Breast epithelium (tissue), 4 donors: ENCODE measurements at regions not wholly inside any gene's neighbourhood (a gene's known extent, or its start where the extent isn't known, plus 50 kb on each side); places are given as distances from the start of the nearest gene placed in this dataset.

Experiments used
- DNase-seq, 2 donors: peaks; one replicate each; pipeline ENCODE4 v3.0.0-alpha.2; 2019; ENCODE audit warnings: low spot score in 2 of 2
- H3K27ac ChIP-seq, 2 donors: fragments of 200-600 bp; sonication (generic) in 1 of 2; one replicate each; pipeline ENCODE4 v1.5.1; 2016 to 2019; ENCODE audit warnings: mild to moderate bottlenecking in 1 of 2
- H3K27me3 ChIP-seq, 2 donors: fragments of 200-600 bp; sonication (generic) in 1 of 2; one replicate each; pipeline versions ENCODE4 v1.5.1 to v1.6.0; 2017 to 2019; ENCODE audit warnings: control low read depth in 1 of 2, mild to moderate bottlenecking in 1 of 2
- H3K36me3 ChIP-seq: fragments of 200-600 bp; one replicate; pipeline ENCODE4 v1.5.1; 2019
- H3K4me1 ChIP-seq, 2 donors: fragments of 200-600 bp; sonication (generic); one replicate each; pipeline ENCODE4 v1.5.1; 2016 to 2019; ENCODE audit warnings: control low read depth in 1 of 2
- H3K4me3 ChIP-seq, 3 donors: fragments of 200-600 bp; sonication (generic); 1 replicate in 2 of 3; 2 replicates in 1 of 3; pipeline ENCODE4 v1.5.1; 2016 to 2019; ENCODE audit warnings: mild to moderate bottlenecking in 3 of 3, moderate library complexity in 2 of 3
- H3K9me3 ChIP-seq, 2 donors: fragments of 200-600 bp; sonication (generic) in 1 of 2; one replicate each; pipeline ENCODE4 v1.5.1; 2016 to 2019; ENCODE audit warnings: control low read depth in 1 of 2
- POLR2A ChIP-seq: fragments of 450-650 bp; IDR thresholded peaks from one replicate; pipeline ENCODE4 v1.6.1; 2016; ENCODE audit warnings: antibody characterized with exemption, mild to moderate bottlenecking, moderate library complexity
- POLR2AphosphoS5 ChIP-seq, 3 donors: sonication (generic); formaldehyde crosslinking; IDR thresholded peaks; one replicate each; pipeline ENCODE4 v1.6.1; 2017; ENCODE audit warnings: antibody characterized with exemption in 3 of 3
- intact Hi-C: fragments of 100-400 bp; cut with DNase I; formaldehyde crosslinking; loops from one replicate; pipeline ENCODE4 v1.15.1; 2023; ENCODE audit warnings: low total_unique reads
- TF ChIP-seq, protein P1 (sequence below), 3 donors: fragments of 450-650 bp; IDR thresholded peaks; one replicate each; pipeline ENCODE4 v1.5.1; 2016 to 2017; ENCODE audit warnings: antibody characterized with exemption in 3 of 3, mild to moderate bottlenecking in 3 of 3, moderate library complexity in 3 of 3

GRCh38 chr11:32334822-32335221, 100.5 kb downstream of the WT1 start:
- Histone ChIP-seq H3K36me3 (no peaks in the 10 kb centered on the region), H3K4me1 (no peaks in the 10 kb centered on the region), H3K27me3 (no peaks in the 10 kb centered on the region), H3K27ac (no peak overlapping the region), H3K4me3 (no peak overlapping the region), H3K9me3 (no peaks in the 10 kb centered on the region)
- DNase-seq = no peak
- intact Hi-C loops = no loop called here
- no peak for TF ChIP-seq POLR2AphosphoS5 (IDR thresholded peaks at IDR 0.05)
- TF ChIP-seq, protein P1, sequence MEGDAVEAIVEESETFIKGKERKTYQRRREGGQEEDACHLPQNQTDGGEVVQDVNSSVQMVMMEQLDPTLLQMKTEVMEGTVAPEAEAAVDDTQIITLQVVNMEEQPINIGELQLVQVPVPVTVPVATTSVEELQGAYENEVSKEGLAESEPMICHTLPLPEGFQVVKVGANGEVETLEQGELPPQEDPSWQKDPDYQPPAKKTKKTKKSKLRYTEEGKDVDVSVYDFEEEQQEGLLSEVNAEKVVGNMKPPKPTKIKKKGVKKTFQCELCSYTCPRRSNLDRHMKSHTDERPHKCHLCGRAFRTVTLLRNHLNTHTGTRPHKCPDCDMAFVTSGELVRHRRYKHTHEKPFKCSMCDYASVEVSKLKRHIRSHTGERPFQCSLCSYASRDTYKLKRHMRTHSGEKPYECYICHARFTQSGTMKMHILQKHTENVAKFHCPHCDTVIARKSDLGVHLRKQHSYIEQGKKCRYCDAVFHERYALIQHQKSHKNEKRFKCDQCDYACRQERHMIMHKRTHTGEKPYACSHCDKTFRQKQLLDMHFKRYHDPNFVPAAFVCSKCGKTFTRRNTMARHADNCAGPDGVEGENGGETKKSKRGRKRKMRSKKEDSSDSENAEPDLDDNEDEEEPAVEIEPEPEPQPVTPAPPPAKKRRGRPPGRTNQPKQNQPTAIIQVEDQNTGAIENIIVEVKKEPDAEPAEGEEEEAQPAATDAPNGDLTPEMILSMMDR (IDR thresholded peaks at IDR 0.05) = no peak
- TF ChIP-seq POLR2A = no peak
